HG02884 (cell line): ENCODE measurements at regions not wholly inside any gene's neighbourhood (a gene's known extent, or its start where the extent isn't known, plus 50 kb on each side); places are given as distances from the start of the nearest gene placed in this dataset.

Experiments
- ATAC-seq: cut with Tn5 transposase; IDR thresholded peaks from one replicate; pipeline ENCODE4 v1.9.1; 2021; ENCODE audit warnings: mild to moderate bottlenecking, moderate library complexity; ENCODE audit not compliant: unreplicated experiment

DNA sequence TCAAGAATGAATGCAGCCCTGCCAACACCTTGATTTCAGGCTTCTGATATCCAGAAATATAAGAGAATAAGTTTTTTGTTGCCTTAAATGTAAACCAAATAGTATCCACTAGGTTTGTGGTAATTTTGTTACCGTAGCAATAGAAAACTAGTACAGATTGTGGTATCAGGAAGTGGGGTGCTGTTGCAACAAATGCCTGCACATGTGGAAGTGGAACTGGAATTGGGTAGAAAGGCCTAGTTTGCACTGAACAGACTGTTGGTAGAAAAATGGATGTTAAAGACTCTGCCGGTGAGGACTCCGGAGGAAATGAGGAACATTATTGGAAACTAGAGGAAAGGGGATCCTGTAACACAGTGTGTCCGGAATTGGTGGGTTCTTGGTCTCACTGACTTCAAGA, 145.8 kb upstream of the MGAT5 start:
- no peak for ATAC-seq

DNA sequence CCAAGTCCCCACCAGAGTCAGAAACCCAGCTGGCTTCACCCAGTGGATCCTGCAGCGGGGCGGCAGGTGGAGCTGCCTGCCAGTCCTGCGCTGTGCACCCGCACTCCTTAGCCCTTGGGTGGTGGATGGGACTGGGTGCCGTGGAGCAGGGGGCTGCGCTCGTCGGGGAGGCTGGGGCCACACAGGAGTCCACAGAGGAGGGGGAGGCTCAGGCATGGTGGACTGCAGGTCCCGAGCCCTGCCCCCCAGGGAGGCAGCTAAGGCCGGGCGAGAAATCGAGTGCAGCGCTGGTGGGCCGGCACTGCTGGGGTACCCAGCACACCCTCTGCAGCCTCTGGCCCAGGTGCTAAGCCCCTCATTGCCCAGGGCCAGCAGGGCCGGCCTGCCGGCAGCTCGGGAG, 144.6 kb upstream of the MGAT5 start:
- ATAC-seq, result no peak

DNA sequence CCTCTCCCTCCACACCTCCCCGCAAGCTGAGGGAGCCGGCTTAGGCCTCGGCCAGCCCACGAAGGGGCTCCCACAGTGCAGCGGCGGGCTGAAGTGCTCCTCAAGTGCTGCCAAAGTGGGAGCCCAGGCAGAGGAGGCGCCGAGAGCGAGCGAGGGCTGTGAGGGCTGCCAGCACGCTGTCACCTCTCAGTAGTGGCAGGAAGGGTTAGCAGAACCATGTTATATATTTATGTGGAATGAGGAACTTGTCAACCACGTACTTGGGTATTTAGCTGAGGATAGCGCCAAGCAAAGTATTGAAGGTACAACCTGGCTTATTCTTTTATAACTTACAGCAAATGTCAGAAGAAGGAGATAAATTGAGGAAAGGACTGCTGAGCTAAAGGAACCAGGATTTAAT, 144.1 kb upstream of the MGAT5 start:
- no peak for ATAC-seq

DNA sequence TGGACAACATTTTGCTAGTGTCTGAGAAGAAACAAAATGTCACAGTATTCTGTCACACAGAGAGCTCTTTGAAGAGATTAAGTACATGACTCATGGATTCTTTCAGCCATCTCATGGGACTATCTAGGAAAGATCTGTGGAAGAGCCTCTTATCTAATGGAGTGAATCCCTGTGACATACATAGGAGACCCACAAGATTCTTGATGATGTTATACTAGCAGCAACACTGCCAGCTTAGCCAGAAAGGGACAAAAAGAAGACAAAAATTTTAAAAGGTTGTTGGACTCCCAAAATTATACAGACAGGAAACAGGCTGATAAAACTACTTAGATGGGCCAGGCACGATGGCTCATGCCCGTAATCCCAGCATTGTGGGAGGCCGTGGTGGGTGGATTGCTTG, 143.3 kb upstream of the MGAT5 start:
- no peak for ATAC-seq

DNA sequence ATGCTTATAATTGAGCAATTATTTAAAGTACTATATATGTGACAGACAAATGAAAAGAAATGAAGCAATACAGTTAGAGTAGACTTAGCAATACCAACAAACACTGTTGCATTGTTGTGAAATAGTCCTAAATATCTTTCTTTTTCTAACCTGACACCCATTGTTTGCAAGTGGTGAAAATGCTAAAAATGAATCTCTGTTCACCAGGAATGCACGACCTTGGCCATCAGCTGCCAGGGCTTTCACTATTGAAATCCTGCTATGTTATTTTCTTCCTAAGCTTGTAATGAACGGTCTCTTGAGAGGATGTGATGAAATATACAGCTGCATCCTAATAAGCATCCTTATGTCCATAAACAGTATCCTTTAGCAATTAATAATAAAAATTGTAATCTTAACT, 136.2 kb upstream of the MGAT5 start:
- no peak for ATAC-seq

DNA sequence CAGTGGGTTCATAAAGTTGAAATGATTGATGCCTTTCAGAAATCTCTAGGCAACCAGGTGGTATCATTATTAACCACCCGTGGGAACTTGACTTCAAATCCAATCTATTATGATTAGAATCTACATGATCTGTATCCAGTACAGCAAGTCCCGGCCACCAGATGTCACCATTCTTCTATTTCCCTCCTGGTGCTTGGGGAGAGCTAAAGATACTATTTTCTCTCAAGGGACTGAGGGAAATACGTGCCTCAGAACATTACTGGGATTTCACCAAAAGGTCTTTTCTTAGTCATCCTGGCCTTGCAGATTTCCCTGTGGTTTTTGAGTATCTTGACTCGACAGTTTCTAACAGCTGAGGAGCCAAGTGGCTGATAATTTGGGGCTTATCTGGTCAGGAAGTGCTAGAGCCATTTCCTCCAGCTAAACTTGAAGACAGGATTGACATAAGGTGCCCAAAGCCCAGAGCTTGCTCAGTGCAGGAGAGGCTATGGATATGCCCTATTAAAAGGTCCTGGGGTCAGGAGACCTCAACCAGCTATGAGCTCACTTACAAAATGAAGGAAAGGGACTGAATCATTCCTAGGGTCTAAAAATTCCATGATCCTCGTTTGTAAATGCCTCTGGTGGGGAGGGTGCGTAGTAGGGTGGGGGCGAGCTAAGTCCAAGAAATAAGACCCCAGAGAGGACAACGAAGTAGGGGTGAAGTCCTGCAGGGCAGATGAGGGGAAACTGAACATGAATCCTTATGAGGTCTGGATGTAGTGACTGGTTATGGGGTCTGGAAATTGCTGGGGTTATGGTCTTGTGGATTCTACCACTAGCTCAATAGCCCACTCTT, 135.4 kb upstream of the MGAT5 start:
- ATAC-seq, result peak; percentile 39

DNA sequence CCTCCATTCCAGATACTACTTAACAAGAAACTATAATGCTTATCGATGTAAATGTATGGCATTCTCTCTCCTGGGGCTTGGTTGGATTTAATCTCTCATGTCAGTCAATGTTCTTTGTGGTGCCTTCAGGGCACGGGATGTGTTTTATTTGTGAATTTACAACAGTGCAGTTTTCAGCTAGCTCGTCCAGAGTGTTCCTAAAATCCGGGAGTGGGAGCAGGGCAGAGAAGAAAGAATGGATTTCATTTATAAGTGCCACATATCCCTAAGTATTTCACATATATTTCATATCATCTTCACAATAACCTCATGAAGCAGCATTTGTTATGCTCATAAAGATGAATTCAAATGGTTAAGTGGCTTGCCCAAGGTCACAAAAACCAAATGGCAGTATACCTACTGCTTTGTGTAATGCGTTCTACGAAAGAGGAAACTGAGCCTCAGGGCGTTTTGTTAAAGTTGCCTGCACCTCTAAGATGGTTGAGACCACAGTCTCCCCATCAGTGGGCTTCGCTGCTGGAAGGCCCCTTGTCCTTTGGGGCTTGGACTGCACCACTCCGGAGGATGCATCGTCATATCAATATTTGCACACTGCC, 134.7 kb upstream of the MGAT5 start:
- peak; percentile 3 for ATAC-seq

DNA sequence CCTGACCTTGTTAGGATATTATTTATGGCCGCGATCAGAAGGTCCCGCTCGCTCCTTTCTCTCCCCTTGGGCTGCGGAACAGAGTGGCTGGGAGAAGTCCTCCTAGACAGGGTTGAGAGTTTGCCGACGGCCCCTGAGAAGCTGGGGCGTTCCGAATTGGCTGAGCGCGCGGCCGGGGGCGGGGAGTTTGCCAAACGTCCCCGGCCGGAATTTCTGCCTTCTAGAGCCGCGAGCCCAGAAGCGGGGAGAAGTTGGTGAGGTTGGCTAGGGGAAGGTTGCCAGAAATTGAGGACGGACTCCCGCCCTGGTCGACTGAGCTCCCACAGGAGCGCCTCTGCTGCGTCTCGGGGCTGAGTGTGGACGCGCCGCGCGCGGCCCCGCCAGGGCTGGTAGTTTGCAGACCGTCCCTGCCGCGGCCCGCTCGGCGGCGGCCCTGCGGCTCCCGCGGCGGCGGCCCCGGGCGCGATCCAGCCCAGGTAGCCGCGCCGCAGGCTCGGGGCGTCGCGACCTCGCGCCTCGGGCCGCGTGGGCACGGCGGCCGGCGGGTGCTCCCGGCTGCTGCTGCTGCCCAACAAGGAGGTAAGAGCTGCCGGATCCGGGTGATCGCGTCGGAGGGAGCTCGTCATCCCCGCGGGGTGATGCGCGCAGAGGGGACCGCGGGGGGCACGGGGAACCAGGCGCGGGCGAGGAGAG, 134.0 kb upstream of the MGAT5 start:
- peak; percentile 45 for ATAC-seq

DNA sequence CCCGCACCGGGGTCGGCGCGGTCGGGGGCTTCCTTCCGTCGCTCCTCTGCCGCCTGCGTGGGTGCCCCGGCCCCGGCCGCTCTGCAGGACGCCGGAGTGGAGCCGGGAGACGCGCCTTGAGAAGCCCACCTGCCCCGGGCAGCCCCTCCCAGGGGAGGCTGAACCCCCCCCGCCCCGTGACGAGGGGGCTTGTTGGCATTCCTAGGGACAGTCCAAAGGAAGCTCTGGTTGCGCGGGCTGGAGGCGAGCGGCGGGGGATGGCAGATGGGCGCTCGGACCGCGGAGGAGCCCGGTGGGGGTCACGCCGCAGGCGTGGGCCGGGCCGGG, 133.5 kb upstream of the MGAT5 start:
- no peak for ATAC-seq

DNA sequence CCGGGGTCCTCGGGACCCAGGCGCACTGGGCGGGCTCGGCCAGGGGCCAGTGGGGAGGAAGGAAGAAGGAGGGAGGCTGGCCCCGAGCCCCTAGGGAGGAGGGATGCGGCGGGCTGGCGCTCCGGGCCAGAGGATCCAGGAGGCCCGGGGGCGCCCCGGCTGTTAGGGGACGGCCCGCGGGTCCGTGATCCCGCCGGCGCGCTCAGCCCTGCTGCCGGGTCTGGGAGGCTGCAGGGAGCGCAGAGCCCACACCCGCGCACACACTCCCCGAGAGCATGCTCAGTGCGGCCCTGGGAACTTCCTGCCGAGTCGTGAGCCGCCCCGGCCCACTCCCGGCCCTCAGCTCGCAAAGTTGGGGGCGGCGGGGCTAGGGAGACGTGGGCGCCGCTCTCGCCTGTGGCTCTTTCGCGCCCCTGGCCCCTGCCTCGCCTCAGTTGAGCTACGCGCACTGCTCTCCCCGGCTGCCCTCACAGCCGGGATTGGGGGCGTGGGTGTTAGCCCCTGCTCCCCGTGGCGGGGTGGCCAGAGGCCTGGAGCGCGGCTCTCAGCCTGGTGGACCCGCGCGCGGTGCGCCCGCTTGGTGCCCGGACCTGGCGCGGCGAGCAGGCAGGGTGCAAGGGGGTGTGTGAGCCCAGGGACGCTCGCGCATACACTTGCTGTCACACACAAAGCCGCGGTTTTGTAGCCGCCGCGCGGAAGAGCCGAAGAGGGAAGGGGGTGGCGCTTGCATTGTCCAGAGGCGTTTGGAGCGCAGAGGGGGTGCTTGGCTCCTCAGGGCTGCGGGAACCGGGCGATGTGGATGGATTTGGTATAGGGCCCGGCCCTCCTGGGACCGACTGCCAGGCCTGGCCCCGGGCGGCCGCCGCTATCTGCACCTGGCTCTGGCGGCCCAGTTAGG, 132.9 kb upstream of the MGAT5 start:
- peak; percentile 46 for ATAC-seq

DNA sequence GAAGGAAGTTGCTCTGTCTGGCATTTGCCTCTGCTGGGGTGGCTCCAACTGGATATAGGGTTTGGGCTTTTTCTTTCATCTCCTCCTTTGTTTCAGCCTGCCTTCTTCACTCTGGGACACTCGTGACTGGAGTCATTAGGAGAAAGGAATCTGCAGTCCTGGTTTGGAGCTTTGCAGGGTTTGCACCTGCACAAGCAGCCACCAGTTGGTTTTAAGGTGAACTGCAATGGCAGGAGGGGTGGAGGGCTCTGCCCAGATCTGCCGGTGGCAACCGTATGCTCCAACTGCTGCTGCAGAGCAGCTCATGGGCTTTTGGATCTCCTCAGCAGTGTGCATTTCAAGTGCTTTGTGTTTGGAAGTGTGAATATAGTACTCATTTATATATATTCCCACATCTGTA, 131.3 kb upstream of the MGAT5 start:
- ATAC-seq, result no peak

DNA sequence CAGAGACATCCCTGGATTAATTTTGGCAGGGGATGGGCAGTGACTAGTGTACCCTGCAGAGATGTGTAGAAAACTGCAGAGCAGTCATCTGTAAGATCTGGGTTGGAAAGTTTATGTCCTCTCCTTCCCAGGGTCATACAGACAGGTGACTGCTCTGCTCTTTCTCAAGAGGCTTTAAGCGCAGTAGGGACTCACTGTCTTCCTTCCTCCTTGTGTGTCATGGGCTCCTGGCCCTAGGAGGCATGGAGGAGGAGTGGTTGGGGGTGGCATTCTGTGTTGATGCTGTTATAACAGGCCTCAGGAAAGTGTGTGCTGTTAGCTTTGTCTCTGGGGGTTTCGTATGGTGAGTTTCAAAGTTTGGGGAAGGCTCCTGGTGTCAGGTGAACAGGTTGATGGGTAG, 130.5 kb upstream of the MGAT5 start:
- ATAC-seq, result no peak

DNA sequence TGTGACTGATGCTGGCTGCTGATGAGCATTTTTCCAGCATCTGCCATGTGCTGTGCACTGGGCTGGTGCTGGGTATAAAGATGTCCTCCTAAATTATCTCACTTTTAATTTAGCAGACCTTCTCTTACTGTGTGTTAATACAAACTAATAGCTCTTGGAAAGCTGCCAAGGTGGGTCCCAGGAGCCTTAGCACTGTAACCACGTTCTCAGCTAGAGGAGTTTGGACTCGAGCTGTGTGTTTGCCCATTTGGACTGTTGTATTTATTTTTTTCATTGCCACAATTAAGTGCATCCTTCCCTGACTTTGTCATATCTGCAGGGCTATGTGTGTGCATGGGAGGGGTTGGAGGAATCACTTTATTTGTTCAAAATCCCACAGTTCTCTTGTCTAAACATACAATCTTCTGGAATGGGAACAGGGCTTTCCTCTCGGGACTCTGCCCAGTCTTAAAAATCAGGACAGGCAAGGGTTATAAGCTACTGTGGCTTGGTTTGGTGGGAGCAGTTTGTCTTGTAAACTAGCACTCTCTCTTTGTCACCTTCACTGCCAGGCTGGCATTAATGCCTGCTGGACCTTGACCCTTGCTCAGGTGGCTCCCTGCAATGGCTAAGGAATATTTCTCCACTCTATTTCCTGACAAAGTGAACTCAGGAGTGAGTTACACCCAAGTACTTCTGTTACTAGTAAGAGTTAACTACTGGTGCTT, 129.7 kb upstream of the MGAT5 start:
- ATAC-seq, result no peak

DNA sequence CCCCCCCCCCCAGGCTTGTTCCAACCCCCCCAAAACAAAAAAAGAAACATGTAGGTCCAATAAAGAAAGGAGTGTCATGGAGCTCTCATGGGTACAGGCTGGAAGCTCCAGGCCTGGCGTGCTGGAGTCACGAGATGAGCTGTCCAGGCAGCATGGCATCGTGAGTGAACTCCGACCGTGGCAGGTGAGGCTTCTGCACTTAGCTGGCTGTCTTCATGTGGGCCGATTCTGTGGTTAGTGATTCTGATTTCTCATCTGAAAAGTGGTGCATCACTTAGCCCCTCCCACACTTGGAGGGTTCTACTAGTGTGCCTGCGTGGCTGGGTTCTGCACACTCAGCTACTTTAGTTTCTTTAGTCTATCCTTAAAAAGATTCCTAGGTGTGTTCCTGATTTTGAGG, 126.4 kb upstream of the MGAT5 start:
- ATAC-seq, result peak; percentile 70

DNA sequence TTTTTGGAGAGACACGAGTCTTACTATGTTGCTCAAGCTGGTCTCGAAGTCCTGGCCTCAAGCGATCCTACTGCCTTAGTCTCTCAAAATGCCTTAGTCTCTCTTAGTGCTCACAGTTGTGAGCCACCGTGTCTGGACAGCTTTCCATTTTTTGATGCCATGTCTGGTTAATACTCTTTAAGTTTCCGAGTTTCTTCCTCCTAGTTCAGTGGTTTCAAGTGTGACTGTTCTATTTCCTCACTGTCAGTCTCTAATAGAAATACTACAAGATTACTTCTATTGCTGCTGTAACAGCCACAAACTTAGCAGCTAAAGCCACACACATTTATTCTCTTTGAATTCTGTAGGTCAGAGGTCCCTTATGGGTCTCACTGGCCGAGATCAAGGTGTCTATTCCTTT, 125.1 kb upstream of the MGAT5 start:
- ATAC-seq, result no peak

DNA sequence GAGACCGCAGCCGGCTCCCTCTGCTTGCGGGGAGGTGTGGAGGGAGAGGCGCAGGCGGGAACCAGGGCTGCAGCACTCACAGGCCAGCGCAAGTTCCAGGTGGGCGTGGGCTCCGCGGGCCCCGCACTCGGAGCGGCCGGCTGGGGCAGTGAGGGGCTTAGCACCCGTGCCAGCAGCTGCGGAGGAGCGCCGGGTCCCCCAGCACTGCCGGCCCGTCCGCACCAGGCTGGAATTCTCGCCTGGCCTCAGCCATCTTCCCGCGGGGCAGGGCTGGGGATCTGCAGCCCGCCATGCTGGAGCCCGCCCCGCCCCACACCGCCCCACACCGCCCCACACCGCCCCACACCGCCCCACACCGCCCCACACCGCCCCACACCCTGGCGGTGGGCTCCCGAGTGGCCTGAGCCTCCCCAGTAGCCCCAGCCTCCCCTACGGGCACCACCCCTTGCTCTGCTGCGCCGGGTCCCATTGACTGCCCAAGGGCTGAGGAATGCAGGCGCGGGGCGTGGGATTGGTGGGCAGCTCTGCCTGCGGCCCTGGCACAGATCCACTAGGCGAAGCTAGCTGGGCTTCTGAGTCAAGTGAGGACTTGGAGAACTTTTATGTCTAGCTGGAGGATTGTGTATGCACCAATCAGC, 123.9 kb upstream of the MGAT5 start:
- ATAC-seq, result no peak

DNA sequence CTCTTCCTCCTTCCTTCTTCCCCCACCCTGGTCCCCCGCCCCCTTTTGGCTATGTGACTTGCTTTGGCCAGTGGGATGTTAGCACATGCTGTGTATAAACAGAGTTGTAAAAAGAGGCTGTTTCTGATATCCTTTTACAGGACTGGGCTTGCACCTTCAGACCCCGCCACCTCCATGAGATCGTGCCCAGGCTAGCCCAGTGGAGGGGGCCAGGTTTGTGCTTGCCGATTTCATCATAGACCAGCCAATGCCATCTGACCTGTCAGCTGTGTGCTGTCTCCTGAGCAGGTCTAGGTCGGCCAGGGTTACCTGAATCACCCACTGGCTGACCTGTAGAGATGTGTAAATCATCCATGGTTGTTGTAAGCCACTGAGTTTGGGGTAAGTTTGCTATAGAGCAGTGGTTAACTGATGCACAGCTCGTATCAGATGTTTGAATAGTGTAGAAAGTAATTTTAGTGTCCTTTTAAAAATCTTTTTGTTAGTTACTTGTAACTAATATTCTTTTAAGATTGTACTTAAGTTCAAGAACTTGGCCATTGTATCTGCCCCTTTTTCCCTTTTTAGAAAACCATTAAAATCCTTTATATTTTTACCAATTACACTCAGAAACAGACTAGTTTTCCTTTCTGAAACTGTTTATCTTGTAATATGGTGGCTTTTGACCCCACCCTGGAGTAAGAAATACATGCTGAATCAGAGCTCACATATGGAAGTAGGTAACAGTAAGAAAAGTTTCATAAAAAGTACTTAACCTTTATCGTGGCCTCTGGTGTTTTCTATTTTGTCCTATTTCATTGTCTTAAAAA, 122.0 kb upstream of the MGAT5 start:
- ATAC-seq, result no peak

DNA sequence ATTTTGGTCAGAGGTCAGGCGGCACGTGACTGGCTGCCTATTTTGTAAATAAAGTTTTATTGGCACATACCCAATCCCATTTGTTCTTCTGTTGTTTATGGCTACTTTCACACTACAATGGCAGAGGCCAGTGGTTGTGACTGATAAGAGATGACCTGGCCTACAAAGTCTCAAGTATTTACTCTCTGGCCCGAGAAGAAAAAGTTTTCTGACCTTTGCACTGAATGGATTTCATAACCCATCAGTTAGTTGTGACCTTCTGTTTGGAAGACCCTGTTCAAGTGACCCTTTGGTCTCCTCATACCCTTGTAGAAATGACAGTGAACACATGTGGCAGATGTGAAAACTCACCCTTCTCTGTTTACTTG, 121.4 kb upstream of the MGAT5 start:
- ATAC-seq, result no peak

DNA sequence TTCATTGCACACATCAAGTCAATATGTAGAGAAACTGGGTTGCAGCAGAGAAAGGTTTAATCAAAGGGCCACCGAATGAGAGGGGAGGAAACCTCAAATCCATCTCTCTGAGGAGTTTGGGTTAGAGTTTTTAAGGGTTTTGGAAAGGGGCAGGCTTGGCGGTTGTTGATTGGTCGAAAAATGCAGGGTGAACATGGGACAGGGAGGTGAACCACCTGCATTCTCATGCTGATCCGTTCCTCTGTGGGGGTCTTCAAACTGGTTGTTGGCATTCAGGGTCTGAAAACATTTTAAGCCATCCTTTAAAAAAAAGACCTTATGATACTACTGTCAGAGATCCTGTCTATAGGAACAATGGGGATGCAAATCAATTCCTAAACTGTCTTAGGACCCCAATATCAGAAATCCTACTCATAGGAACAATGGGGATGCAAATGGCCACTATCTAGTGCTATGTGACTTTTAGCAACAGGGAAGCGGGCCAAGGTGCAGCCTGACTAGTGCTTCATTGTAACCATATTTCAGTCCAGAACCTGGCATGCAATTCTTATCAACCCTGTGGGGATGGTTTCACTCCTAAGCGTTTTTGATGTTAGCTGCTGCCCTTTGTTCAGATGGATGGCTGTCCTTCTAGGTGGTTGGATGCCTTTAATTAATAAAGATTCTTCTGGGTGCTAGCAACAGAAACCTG, 120.1 kb upstream of the MGAT5 start:
- ATAC-seq, result no peak
